ENCODE measurements at regions not wholly inside any gene's neighbourhood (a gene's known extent, or its start where the extent isn't known, plus 50 kb on each side); places are given as distances from the start of the nearest gene placed in this dataset.

DNA sequence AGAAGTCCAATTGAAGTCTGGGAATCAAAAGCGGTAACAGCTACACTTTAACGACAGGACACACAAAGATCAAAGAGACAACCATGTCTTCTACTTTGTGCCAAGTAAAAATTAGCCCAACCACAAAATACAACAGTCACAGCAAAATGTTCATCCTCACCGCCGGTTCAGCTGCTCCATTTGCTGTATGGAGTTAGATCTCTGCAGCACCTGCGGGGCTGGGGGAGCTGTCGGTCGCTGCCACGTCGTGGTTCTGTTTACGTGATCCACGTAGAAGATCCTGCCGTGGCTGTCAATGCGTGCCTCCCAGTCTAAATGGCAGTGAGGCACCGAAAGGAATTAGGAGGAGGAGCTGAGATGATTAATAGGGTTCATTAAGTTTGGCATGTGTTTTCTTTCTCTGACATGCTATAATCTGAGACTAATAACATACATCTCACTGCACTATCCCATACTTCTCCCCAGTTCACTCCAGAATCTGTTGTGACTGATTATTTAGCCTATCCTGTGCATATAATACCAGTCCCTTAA lies 136.5 kb upstream of the STK17B start:
- no peak for TF ChIP-seq POLR2A (IDR thresholded peaks at IDR 0.05)
- TF ChIP-seq, protein P1, sequence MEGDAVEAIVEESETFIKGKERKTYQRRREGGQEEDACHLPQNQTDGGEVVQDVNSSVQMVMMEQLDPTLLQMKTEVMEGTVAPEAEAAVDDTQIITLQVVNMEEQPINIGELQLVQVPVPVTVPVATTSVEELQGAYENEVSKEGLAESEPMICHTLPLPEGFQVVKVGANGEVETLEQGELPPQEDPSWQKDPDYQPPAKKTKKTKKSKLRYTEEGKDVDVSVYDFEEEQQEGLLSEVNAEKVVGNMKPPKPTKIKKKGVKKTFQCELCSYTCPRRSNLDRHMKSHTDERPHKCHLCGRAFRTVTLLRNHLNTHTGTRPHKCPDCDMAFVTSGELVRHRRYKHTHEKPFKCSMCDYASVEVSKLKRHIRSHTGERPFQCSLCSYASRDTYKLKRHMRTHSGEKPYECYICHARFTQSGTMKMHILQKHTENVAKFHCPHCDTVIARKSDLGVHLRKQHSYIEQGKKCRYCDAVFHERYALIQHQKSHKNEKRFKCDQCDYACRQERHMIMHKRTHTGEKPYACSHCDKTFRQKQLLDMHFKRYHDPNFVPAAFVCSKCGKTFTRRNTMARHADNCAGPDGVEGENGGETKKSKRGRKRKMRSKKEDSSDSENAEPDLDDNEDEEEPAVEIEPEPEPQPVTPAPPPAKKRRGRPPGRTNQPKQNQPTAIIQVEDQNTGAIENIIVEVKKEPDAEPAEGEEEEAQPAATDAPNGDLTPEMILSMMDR (IDR thresholded peaks at IDR 0.05) = no peak

Data from thyroid gland (tissue), 4 donors.